ENCODE measurements at regions not wholly inside any gene's neighbourhood (a gene's known extent, or its start where the extent isn't known, plus 50 kb on each side); places are given as distances from the start of the nearest gene placed in this dataset.

- TF ChIP-seq CTCF (IDR thresholded peaks at IDR 0.05): no peak
- no peak for TF ChIP-seq POLR2A (IDR thresholded peaks at IDR 0.05)
These were observed 125.6 kb downstream of the ETS2 start for GRCh38 chr21:38931291-38931690.

All from lower leg skin (tissue), 3 donors.